DND-41 (cell line): ENCODE measurements at regions not wholly inside any gene's neighbourhood (a gene's known extent, or its start where the extent isn't known, plus 50 kb on each side); places are given as distances from the start of the nearest gene placed in this dataset.

Experiments
- CTCF ChIP-seq: IDR thresholded peaks from 2 replicates; pipeline ENCODE4 v1.5.1; 2012; ENCODE audit warnings: borderline replicate concordance, low read length, moderate library complexity, mild to moderate bottlenecking; ENCODE audit not compliant: poor library complexity, severe bottlenecking; ENCODE audit errors: extremely low read depth
- EZH2 ChIP-seq: IDR thresholded peaks from 3 replicates; pipeline ENCODE4 v1.6.1; 2012; ENCODE audit warnings: borderline replicate concordance, low read depth, mild to moderate bottlenecking, moderate library complexity, low read length, inconsistent platforms; ENCODE audit not compliant: severe bottlenecking

GRCh38 chr6:92667843-92668242 lies 751.5 kb downstream of the EPHA7 start:
- TF ChIP-seq CTCF (no peak), EZH2 (no peak)
